ENCODE measurements at regions not wholly inside any gene's neighbourhood (a gene's known extent, or its start where the extent isn't known, plus 50 kb on each side); places are given as distances from the start of the nearest gene placed in this dataset.
A peak's percentile ranks its signal among the peaks of the same experiment; 100 is the strongest.

DNA sequence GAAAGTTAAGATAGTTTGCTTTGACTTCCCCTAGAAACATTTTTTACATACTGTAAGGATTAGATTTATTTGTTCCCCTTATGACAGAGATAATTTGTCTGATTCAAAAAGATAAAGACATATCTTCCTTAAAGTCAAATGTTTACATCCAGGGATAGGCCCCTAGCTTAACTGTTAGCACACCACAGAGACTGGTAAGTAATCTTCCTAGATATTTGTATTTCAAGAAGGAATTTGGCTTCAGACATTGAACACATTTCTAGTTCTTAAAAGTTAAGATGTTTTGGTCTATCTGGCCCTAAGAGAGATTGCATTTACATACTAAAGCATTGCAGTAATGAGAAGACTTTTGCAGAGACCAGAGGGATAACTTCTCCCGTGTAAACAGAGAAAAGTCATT, 1201.1 kb upstream of the GJE1 start:
- no peak for DNase-seq

DNA sequence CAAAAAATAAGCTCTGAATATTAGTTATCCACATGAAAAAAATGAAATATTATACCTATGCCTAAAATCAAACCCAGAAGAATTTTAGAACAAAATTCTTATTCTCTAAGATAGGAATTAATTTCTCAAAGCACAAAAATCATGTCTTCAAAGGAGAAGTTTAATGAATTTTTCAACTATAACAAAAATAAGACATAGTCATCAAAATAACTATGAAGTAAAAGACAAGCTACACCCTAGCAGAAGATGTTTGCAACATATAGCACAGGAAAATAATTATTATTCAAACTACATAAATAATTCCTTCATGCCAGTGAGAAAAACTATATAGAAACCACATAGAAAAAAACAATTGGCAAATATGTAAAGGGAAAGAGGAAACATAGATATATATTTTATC, 1203.6 kb upstream of the GJE1 start:
- DNase-seq = no peak

DNA sequence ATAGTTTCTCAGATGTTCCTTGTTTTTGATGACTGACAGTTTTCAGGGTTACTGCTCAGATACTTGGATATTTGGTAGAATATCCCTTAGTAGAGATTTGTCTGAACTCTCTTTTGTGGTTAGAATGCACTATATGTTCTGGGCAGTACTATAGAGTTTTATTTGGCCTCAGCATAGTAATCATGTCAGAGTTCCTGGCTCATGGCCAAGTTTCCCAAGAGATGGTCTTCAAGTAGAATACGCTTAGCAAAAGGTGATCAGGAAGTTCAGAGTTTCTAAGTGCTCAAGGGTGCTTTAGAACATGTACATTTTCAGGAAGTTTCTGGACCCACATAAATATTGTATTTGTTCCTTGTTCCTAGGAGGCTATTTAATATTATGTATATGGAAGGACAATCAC, 1209.7 kb upstream of the GJE1 start:
- no peak for DNase-seq

DNA sequence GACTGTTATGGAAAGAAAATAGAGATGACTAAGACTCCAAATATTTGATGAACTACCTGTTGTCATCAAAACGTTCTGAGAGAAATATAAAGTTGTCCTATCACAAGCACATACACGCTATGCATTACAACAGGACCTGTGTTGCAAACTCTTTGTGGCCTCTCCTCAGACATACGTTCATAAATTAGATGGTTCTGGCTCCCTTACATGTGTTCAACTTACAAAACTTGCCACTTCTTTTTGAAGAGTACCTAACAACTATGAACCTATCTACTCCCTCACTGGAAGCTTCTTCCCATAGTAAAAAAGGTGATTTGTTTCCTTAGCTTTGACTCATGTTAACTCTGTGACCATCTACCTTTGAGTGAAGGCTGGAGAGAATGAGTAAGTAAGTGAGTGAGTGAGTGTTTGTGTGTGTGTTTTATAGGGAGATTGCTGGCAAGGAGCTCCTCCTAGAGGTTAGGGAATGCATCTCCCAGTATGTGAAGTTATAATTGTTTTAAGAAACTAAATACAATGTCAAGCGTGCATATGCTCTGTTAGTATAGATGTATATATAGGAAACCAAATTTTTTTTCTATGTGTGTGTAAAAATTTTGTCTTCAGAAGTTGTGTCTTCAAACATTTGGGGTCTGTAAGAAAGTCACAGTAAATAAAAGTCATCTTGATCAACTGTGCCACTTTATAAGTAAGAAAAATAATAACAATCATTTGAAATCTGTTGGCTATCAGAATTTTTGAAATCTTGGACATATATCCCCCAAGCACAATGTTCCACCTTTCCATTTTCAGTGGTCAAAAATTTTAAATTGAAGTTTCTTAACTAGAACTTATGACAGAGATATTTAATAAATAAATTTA, 1211.1 kb upstream of the GJE1 start:
- no peak for DNase-seq

DNA sequence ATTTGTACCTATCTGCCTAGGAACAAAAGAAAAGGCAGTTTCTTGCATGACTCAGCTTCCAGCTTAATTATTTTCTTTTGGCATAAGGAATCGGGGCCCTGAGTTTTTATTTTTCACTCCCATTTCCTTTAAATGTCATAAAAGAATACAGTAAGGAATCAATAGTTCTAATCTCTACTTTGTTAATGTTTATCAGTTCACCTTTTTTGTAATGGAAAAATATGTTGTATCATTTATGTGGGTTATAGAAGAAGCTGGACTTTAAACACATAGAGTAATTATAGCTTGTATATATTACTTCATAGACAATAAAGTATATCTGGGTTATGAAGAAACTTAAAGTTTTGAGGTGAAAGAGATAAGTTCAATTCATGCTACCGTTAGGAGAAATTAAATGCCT, 1214.8 kb upstream of the GJE1 start:
- DNase-seq = no peak

DNA sequence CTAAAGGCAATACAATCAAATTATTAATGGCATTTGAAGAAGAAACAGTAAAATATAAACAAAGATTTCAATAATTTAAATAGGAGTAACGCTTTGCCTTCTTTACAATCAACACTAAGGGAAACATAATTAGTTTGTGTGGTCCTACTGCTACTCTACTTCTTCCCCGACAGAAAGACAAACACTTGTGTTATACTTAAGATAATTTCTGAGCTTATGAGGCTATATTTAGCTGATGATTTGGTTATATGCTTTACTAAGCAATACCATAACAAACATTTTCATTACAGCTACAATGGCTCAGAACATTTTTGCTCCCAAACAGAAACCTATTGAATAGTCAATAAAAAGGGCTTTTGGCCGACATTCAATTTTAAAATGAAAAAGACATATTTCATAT, 1217.2 kb upstream of the GJE1 start:
- DNase-seq = peak; percentile 98

DNA sequence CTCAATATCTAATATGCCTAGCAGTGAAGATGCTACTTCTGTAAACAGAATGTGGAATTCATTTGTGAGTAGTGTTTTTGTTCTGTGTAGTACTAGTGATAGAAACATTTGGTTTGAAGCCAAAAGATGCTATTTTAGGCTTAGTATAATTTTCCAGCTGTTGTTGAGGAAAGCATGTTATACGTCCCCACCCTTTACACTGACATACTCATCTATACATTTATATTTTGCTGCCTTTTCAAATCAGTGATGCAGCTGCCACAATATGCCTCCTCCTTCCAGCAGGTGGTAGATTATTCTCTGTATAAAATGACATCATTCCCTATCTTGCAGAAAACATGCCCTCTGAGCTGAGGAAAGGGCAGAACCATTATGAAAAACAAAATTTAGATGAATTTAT, 1217.6 kb upstream of the GJE1 start:
- DNase-seq = peak; percentile 98

DNA sequence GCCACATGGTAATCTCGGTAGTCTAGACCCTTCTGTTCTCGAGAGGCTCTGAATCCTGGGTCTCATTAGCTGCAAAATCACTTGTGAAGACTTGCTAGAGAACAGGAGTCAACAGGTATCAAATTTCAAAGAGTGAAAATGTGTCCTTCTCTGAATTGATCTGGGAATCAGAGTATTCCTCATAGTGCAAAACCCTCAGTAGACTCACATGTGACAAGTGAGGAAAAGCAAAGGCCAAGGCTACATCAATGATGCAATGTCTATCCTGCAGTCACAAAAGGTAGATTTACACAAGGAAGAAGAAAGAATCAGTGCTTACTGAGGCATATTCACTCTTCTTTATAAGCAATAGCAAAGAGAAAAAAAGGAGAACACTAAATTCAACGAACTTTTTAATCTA, 1220.0 kb upstream of the GJE1 start:
- DNase-seq = no peak

DNA sequence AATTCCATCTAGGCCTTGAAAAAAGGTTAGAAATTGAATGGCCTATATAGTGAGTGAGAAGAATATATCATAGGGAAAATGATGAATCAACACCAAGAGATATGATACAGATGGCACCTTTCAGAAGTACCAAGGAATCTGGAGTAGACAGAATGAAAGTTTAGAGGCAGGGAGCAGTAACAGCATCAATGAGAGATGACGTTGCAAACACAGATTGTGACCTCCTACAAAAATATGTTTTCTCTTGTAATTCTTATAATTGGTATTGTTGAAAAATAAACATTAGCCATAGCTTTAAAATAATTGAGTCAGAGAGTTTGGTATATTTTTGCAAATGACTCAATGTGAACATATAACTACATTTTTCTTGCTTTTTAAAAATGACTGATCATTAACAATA, 1223.1 kb upstream of the GJE1 start:
- no peak for DNase-seq

DNA sequence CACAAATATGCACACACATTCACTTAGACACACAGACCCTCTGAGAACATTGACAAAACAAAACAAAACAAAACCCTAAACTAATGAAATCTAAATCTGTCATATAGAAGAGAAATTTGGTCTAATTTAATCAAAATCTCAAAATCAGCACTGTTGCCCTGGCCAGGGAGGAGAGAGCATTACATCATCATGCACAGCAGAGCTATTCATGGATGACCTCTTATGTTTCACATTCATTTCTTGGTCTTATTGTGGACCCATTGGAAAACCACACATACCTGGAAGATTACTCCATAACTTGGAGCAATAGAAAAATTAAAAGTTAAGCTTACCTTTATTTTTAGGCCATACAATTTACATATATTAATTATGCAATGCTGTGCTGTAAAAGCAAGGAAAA, 1223.6 kb upstream of the GJE1 start:
- DNase-seq = no peak

DNA sequence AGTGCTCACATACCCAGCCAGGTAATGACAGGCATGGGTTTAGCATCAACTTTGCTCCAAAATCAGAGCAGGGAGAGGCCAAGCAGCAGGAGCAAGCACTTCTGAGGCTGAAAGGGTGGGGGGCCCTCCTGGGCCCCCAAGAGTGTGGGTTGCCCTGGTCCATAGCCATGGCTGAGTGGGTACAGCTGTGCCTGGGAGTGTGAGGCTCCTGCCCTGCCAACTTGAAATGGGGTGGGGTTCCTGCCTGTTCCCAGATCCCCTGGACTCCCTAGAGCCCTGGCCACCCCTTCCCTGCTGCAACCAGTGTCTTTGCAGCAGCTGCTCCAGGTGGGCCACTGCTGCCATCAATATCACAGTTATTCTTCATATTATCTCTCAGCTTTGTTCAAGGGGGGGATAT, 1224.2 kb upstream of the GJE1 start:
- DNase-seq = no peak

DNA sequence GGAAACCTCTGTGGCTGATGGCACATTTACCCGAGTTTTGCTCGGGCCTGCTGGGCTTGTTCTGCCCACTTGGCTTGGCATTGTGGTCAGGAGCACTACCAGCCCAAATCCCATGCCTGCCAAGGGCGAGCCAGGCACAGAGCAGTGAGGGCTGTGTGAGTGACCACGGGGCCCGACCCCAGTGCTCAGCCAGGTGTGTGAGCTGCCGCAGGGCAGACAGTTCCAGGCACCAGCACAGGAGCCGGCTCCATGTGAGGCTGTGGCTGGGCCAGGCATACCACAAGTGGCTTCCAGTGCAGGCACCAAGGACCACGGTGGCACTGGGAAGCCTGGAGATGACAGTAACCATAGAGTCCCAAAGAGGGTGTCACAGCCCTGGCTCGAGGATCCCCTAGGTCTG, 1225.5 kb upstream of the GJE1 start:
- DNase-seq = no peak

DNA sequence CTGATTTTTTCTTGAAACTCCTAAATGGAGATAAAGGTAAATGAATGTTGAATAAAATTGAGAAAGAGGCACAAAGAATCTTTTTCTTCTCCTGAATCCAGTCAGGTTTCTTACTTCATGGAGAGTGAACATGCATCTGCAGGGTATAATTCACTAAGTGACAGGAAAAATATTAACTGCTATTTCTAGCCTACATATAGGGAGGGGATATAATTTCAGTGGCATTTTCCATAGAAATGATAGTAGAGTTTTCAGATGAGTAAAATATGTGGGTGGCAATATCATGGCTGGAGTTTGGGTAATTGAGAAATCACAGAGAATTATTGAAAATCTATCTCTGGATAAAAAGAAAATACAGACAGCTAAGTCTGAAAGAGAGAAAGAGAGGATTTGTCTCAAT, 1227.0 kb upstream of the GJE1 start:
- DNase-seq = no peak

DNA sequence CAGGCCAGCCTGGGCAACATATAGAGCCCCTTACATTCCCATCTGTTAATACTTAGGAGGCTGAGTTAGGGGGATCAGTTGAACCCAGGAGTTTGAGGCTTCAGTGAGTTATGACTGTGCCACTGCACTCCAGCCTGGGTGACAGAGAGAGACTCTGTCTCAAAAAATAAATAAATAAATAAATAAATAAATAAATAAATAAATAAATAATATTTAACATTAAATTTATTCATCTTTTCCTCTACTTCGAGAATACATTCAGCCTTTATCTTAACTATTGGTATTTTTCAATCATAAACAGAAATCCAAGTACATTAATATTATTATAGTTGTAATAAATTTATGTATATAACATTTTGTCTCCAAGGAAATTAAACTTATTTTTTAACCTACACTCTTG, 1227.7 kb upstream of the GJE1 start:
- DNase-seq = no peak

DNA sequence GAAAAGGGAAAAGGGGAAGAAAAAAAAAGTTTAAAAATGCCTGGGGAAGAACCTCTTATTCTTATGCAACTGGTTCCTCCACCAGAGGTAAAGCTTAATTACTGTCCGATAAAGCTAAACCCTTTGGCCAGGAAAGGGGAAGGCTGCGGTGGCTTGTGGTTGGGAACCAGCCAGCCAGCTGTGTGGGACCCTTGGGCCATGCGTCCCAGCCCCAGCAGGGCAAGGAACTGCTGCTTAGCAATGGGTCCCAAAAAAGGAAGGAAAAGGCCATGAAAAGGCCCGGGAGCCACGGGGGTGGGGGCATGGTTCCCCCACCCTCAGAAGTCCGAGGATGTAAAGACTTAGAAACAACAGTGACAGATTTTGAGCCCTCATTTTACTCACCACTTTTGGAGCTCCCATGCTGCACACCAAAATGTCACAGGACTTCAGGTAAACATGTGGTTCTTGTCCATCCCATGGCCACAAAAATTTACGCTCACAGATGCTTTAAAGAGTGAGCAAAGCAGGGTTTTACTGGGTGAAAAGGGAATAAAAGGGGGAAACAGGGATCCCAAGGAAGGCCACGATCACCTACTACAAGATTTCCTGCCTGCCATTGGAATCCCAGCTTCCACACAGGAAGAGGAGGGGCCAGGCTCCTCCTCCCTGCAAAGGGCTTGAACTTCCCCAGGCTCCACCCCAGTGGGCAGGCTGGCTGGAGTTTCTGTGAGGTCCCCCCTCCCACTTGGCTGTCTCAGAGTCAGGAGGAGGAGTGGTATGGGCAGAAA, 1234.7 kb upstream of the GJE1 start:
- DNase-seq = no peak

DNA sequence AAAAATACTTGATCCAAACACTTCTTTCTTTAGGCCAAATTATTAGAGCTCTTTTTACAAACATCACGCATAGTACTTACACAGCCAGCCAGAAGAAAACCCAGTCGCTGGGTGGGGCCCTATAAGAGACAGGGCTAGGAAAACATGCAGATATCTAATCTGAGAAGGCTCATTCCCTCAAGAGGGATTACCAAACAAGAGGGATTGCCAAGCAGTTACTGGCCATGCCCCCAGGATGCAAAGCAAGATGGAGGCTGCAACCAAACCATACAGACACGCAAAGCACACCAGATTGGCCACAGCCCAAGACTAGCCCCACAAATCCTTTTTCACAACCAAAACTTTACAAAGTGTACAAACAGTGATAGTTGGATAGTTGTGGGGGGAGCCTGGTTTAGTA, 1235.4 kb upstream of the GJE1 start:
- DNase-seq = no peak

DNA sequence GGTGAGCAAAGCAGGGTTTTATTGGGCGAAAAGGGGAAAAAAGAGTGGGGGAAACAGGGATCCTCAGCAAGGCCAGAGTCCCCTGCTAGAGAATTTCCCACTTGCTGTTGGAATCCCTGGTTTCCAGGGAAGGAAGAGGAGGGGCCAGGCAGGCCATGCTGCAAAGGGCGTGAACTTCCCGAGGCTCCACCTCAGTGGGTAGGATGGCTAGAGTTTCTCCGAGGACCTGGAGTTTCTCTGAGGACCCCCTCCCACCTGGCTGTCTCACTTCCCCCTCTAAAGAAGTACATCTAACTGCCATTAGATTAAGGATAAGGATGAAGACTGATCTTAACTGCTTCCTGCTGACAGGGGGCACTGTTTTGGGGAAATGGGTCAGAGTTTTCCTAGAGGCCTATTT, 1239.3 kb upstream of the GJE1 start:
- DNase-seq = no peak

DNA sequence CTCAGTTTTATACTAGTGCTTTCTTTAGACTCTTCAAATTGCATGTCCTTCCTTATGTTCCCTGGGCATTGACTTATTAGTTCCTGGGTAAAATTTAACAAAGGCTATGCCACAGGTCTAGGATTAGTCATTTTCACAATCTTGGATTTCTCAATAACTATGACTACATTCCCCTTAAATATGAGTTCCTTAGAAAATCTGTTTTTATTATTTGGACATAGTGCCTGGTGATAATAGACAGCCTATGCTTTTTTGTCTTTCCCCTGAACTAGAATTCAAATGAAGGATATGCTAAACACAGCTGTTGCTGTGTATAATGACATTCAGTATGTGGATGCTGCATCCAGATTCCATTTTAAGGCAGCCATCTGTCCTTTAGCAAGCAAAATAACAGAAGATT, 1252.8 kb upstream of the GJE1 start:
- no peak for DNase-seq

DNA sequence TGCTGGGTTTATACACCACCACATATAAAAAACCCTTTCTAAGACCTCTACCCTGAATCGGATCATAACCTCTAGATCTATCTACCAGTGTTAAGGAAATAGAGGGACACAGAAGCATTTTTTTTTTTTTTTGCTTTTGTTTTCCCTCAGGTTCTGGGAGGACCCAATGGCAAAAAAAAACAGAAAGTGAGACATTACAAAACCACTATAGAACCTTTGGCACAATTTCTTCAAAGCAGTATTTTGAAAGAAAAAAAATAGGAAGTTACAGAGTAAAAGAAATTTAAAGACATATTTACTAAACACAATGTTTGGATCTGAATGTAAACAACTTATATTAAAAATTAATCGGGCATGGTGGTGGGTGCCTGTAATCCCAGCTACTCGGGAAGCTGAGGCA, 1258.7 kb upstream of the GJE1 start:
- no peak for DNase-seq

DNA sequence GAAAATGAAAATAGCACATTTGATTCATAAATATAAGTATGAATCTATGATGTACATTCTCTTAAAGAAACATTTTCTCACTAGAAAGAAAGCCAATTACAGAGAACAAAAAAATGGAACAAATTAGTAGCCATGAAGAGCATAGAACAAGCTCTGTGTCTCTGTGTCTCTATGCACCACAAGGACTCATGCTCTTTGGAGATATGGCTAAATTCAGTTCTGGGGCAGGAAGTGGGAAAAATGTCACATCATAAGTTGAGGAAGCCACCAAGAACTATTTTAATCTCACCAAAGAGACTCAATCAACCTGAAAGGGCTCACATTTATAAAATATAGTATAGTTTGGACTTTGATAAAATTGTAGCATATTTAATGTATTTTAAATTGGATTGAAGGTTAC, 1259.8 kb upstream of the GJE1 start:
- DNase-seq = no peak

DNA sequence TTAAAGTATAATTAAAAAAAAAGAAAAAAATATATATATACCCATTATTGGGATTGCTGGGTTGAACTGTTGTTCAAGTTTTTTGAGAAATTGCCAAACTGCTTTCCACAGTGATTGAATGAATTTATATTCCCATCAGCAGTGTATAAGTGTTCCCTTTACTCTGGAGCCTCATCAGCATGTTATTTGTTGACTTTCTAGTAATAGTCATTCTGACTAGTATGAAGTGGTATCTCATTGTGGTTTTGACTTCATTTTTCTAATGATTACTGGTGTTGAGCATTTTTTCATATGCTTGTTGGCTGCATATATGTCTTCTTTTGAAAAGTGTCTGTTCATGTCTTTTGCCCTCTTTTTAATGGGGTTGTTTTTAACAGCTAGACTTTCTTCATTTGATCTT, 1260.8 kb upstream of the GJE1 start:
- no peak for DNase-seq

DNA sequence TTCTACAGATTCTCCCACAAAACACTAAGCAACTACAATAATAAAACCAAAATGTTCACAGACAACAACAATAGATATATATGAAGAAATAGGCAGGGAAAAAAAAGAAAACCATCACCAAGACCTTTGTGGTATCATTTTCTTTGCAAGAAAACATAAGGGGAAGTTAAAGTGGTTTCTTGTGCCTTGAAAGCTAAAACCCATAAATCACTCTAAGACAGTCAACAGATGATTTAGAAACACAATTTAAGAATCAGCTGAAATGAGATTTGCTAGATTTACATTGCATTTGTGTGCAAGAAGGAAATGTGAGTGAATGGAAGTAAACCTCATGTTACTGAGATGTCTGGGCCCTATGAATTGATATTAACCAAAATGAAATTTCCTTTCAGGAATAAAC, 1265.4 kb upstream of the GJE1 start:
- DNase-seq = no peak

DNA sequence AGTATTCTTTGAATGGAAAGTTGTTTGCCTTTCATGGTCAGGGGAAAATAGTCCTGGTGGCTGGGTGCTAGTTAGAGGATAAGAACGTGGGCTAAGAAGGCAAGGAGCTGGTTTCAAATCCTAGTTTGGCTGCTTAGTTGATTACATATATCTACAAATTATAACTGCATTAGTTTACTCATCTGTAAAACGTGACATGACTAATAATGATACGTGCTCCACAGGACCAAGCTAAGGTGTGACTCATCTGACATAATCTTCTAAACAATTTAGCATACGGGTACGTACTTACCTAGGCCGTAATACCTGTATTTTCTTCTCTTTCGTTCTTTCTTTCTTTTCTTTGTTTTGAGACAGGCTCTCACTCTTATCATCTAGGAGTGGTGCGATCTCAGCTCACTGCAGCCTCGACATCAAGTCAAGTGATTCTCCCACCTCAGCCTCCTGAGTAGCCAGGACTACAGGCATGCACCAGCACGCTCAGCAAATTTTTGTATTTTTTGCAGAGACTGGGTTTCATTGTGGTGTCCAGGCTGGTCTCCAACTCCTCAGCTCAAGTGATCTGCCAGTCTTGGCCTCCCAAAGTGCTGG, 1274.2 kb upstream of the GJE1 start:
- DNase-seq = no peak

DNA sequence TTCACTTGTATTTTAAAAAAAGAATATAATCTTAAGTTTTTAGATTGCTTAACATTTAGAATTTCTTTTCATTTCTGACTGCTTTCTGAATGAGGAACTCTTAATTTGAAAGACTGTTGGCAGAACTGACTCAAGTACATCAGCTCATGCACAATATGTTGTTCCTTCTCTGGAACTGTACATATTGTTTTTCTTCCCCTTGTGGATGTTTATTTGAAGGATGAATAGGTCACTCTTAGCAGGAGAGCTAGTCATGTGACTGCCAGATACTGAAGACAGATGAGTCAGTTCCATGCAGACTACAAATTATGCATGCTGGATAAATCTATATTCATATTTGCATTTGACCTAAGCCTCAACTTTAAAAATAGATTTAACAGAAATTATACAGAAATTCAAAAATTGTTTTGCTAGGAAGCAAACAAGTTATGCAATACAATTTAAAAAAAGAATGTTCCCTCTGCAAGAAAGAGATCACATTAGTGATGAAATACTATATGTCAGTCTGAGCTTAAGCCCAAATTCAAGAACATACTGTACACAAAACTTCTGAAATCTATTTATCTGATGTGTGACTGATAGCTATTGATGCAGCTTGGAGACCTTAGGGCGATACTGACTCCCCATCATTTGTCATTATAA, 1274.9 kb upstream of the GJE1 start:
- no peak for DNase-seq
